ENCODE measurements at regions not wholly inside any gene's neighbourhood (a gene's known extent, or its start where the extent isn't known, plus 50 kb on each side); places are given as distances from the start of the nearest gene placed in this dataset.

GRCh38 chr4:12270546-12270945, 841.9 kb upstream of the HS3ST1 start:
- H3K4me3 ChIP-seq (ENCODE audit: low read depth in 1 of 5, low read length in 5 of 5) = no peak overlapping the region
- H3K27me3 ChIP-seq (ENCODE audit: control insufficient read depth in 5 of 5, insufficient read depth in 4 of 5, low read length in 5 of 5) = no peaks in the 10 kb centered on the region
- no peaks in the 10 kb centered on the region for H3K36me3 ChIP-seq (ENCODE audit: control insufficient read depth in 5 of 5, insufficient read depth in 5 of 5, low read length in 5 of 5)
- no peak overlapping the region for H3K27ac ChIP-seq (ENCODE audit: low read depth, low read length)
- H3K9me3 ChIP-seq (ENCODE audit: control insufficient read depth in 5 of 5, low read length in 5 of 5) = no peaks in the 10 kb centered on the region
- no peaks in the 10 kb centered on the region for H3K4me1 ChIP-seq (ENCODE audit: control insufficient read depth in 5 of 5, insufficient read depth in 5 of 5, low read length in 5 of 5)
- H3K9ac ChIP-seq (ENCODE audit: low read length in 5 of 5) = no peak overlapping the region

GRCh38 chr4:12265554-12265953, 836.9 kb upstream of the HS3ST1 start:
- Histone ChIP-seq H3K36me3 (ENCODE audit: control insufficient read depth in 5 of 5, insufficient read depth in 5 of 5, low read length in 5 of 5) (no peaks in the 10 kb centered on the region), H3K4me1 (ENCODE audit: control insufficient read depth in 5 of 5, insufficient read depth in 5 of 5, low read length in 5 of 5) (no peaks in the 10 kb centered on the region), H3K9me3 (ENCODE audit: control insufficient read depth in 5 of 5, low read length in 5 of 5) (peaks cover 0 to 5% (median 0%) of the 10 kb centered on the region in 5 donors), H3K27ac (ENCODE audit: low read depth, low read length) (no peak overlapping the region), H3K9ac (ENCODE audit: low read length in 5 of 5) (no peak overlapping the region), H3K27me3 (ENCODE audit: control insufficient read depth in 5 of 5, insufficient read depth in 4 of 5, low read length in 5 of 5) (no peaks in the 10 kb centered on the region), H3K4me3 (ENCODE audit: low read depth in 1 of 5, low read length in 5 of 5) (no peak overlapping the region)

GRCh38 chr4:12260453-12260852, 831.8 kb upstream of the HS3ST1 start:
- no peaks in the 10 kb centered on the region for H3K4me1 ChIP-seq (ENCODE audit: control insufficient read depth in 5 of 5, insufficient read depth in 5 of 5, low read length in 5 of 5)
- no peaks in the 10 kb centered on the region for H3K27me3 ChIP-seq (ENCODE audit: control insufficient read depth in 5 of 5, insufficient read depth in 4 of 5, low read length in 5 of 5)
- H3K36me3 ChIP-seq (ENCODE audit: control insufficient read depth in 5 of 5, insufficient read depth in 5 of 5, low read length in 5 of 5) = no peaks in the 10 kb centered on the region
- H3K9me3 ChIP-seq (ENCODE audit: control insufficient read depth in 5 of 5, low read length in 5 of 5) = peaks cover 0 to 7% (median 0%) of the 10 kb centered on the region in 5 donors
- H3K4me3 ChIP-seq (ENCODE audit: low read depth in 1 of 5, low read length in 5 of 5) = no peak overlapping the region
- H3K27ac ChIP-seq (ENCODE audit: low read depth, low read length) = no peak overlapping the region
- no peak overlapping the region for H3K9ac ChIP-seq (ENCODE audit: low read length in 5 of 5)

GRCh38 chr4:12244973-12245372, 816.3 kb upstream of the HS3ST1 start:
- Histone ChIP-seq H3K9me3 (ENCODE audit: control insufficient read depth in 5 of 5, low read length in 5 of 5) (no peaks in the 10 kb centered on the region), H3K9ac (ENCODE audit: low read length in 5 of 5) (no peak overlapping the region), H3K36me3 (ENCODE audit: control insufficient read depth in 5 of 5, insufficient read depth in 5 of 5, low read length in 5 of 5) (no peaks in the 10 kb centered on the region), H3K4me1 (ENCODE audit: control insufficient read depth in 5 of 5, insufficient read depth in 5 of 5, low read length in 5 of 5) (no peaks in the 10 kb centered on the region), H3K27me3 (ENCODE audit: control insufficient read depth in 5 of 5, insufficient read depth in 4 of 5, low read length in 5 of 5) (peaks cover 0 to 4% (median 0%) of the 10 kb centered on the region in 5 donors), H3K27ac (ENCODE audit: low read depth, low read length) (no peak overlapping the region), H3K4me3 (ENCODE audit: low read depth in 1 of 5, low read length in 5 of 5) (no peak overlapping the region)

GRCh38 chr4:12242354-12242753, 813.7 kb upstream of the HS3ST1 start:
- Histone ChIP-seq H3K4me1 (ENCODE audit: control insufficient read depth in 5 of 5, insufficient read depth in 5 of 5, low read length in 5 of 5) (no peaks in the 10 kb centered on the region), H3K9ac (ENCODE audit: low read length in 5 of 5) (no peak overlapping the region), H3K36me3 (ENCODE audit: control insufficient read depth in 5 of 5, insufficient read depth in 5 of 5, low read length in 5 of 5) (no peaks in the 10 kb centered on the region), H3K4me3 (ENCODE audit: low read depth in 1 of 5, low read length in 5 of 5) (no peak overlapping the region), H3K27ac (ENCODE audit: low read depth, low read length) (no peak overlapping the region), H3K27me3 (ENCODE audit: control insufficient read depth in 5 of 5, insufficient read depth in 4 of 5, low read length in 5 of 5) (peaks cover 0 to 4% (median 0%) of the 10 kb centered on the region in 5 donors), H3K9me3 (ENCODE audit: control insufficient read depth in 5 of 5, low read length in 5 of 5) (no peaks in the 10 kb centered on the region)

GRCh38 chr4:12239897-12240636, 811.4 kb upstream of the HS3ST1 start:
- no peak overlapping the region for H3K27ac ChIP-seq (ENCODE audit: low read depth, low read length)
- H3K4me3 ChIP-seq (ENCODE audit: low read depth in 1 of 5, low read length in 5 of 5) = no peak overlapping the region
- peaks cover 0 to 4% (median 0%) of the 10 kb centered on the region in 5 donors for H3K27me3 ChIP-seq (ENCODE audit: control insufficient read depth in 5 of 5, insufficient read depth in 4 of 5, low read length in 5 of 5)
- no peak overlapping the region for H3K9ac ChIP-seq (ENCODE audit: low read length in 5 of 5)
- no peaks in the 10 kb centered on the region for H3K9me3 ChIP-seq (ENCODE audit: control insufficient read depth in 5 of 5, low read length in 5 of 5)
- no peaks in the 10 kb centered on the region for H3K4me1 ChIP-seq (ENCODE audit: control insufficient read depth in 5 of 5, insufficient read depth in 5 of 5, low read length in 5 of 5)
- no peaks in the 10 kb centered on the region for H3K36me3 ChIP-seq (ENCODE audit: control insufficient read depth in 5 of 5, insufficient read depth in 5 of 5, low read length in 5 of 5)

GRCh38 chr4:12231098-12231497, 802.4 kb upstream of the HS3ST1 start:
- Histone ChIP-seq H3K27ac (ENCODE audit: low read depth, low read length) (no peak overlapping the region), H3K4me3 (ENCODE audit: low read depth in 1 of 5, low read length in 5 of 5) (no peak overlapping the region), H3K9ac (ENCODE audit: low read length in 5 of 5) (no peak overlapping the region), H3K9me3 (ENCODE audit: control insufficient read depth in 5 of 5, low read length in 5 of 5) (peaks cover 0 to 2% (median 0%) of the 10 kb centered on the region in 5 donors), H3K4me1 (ENCODE audit: control insufficient read depth in 5 of 5, insufficient read depth in 5 of 5, low read length in 5 of 5) (no peaks in the 10 kb centered on the region), H3K27me3 (ENCODE audit: control insufficient read depth in 5 of 5, insufficient read depth in 4 of 5, low read length in 5 of 5) (no peaks in the 10 kb centered on the region), H3K36me3 (ENCODE audit: control insufficient read depth in 5 of 5, insufficient read depth in 5 of 5, low read length in 5 of 5) (no peaks in the 10 kb centered on the region)

- Histone ChIP-seq H3K27me3 (ENCODE audit: control insufficient read depth in 5 of 5, insufficient read depth in 4 of 5, low read length in 5 of 5) (no peaks in the 10 kb centered on the region), H3K9me3 (ENCODE audit: control insufficient read depth in 5 of 5, low read length in 5 of 5) (peaks cover 0 to 4% (median 0%) of the 10 kb centered on the region in 5 donors), H3K27ac (ENCODE audit: low read depth, low read length) (no peak overlapping the region), H3K9ac (ENCODE audit: low read length in 5 of 5) (no peak overlapping the region), H3K4me3 (ENCODE audit: low read depth in 1 of 5, low read length in 5 of 5) (no peak overlapping the region), H3K4me1 (ENCODE audit: control insufficient read depth in 5 of 5, insufficient read depth in 5 of 5, low read length in 5 of 5) (no peaks in the 10 kb centered on the region), H3K36me3 (ENCODE audit: control insufficient read depth in 5 of 5, insufficient read depth in 5 of 5, low read length in 5 of 5) (no peaks in the 10 kb centered on the region)
Observed at GRCh38 chr4:12221031-12221430, 792.3 kb upstream of the HS3ST1 start.

GRCh38 chr4:12211636-12212035, 782.9 kb upstream of the HS3ST1 start:
- Histone ChIP-seq H3K9ac (ENCODE audit: low read length in 5 of 5) (no peak overlapping the region), H3K9me3 (ENCODE audit: control insufficient read depth in 5 of 5, low read length in 5 of 5) (no peaks in the 10 kb centered on the region), H3K4me3 (ENCODE audit: low read depth in 1 of 5, low read length in 5 of 5) (no peak overlapping the region), H3K27ac (ENCODE audit: low read depth, low read length) (no peak overlapping the region), H3K4me1 (ENCODE audit: control insufficient read depth in 5 of 5, insufficient read depth in 5 of 5, low read length in 5 of 5) (no peaks in the 10 kb centered on the region), H3K27me3 (ENCODE audit: control insufficient read depth in 5 of 5, insufficient read depth in 4 of 5, low read length in 5 of 5) (no peaks in the 10 kb centered on the region), H3K36me3 (ENCODE audit: control insufficient read depth in 5 of 5, insufficient read depth in 5 of 5, low read length in 5 of 5) (no peaks in the 10 kb centered on the region)

- no peak overlapping the region for H3K27ac ChIP-seq (ENCODE audit: low read depth, low read length)
- H3K9ac ChIP-seq (ENCODE audit: low read length in 5 of 5) = no peak overlapping the region
- no peaks in the 10 kb centered on the region for H3K36me3 ChIP-seq (ENCODE audit: control insufficient read depth in 5 of 5, insufficient read depth in 5 of 5, low read length in 5 of 5)
- H3K9me3 ChIP-seq (ENCODE audit: control insufficient read depth in 5 of 5, low read length in 5 of 5) = no peaks in the 10 kb centered on the region
- no peak overlapping the region for H3K4me3 ChIP-seq (ENCODE audit: low read depth in 1 of 5, low read length in 5 of 5)
- no peaks in the 10 kb centered on the region for H3K27me3 ChIP-seq (ENCODE audit: control insufficient read depth in 5 of 5, insufficient read depth in 4 of 5, low read length in 5 of 5)
- no peaks in the 10 kb centered on the region for H3K4me1 ChIP-seq (ENCODE audit: control insufficient read depth in 5 of 5, insufficient read depth in 5 of 5, low read length in 5 of 5)
Observed at GRCh38 chr4:12207396-12207795, 778.7 kb upstream of the HS3ST1 start.

Data from subcutaneous abdominal adipose tissue (tissue), 5 donors.